H9 (cell line): ENCODE measurements at regions not wholly inside any gene's neighbourhood (a gene's known extent, or its start where the extent isn't known, plus 50 kb on each side); places are given as distances from the start of the nearest gene placed in this dataset.

ENCODE experiments used
- DNase-seq: peaks from one replicate; pipeline ENCODE4 v3.0.0-alpha.2; 2017
- H2AFZ ChIP-seq: one replicate; pipeline ENCODE4 v1.6.1; 2013; ENCODE audit warnings: mild to moderate bottlenecking, low read length, control low read depth, moderate library complexity
- H2AK5ac ChIP-seq: 2 replicates; pipeline ENCODE4 v1.6.1; 2013; ENCODE audit warnings: low read length, control low read depth, mixed read lengths; ENCODE audit not compliant: insufficient read length
- H2BK120ac ChIP-seq: one replicate; pipeline ENCODE4 v1.6.1; 2013; ENCODE audit warnings: low read depth, mild to moderate bottlenecking, low read length, control low read depth, inconsistent platforms; ENCODE audit not compliant: poor library complexity, severe bottlenecking
- H2BK12ac ChIP-seq: 2 replicates; pipeline ENCODE4 v1.6.1; 2013; ENCODE audit warnings: low read length, control low read depth, mixed read lengths, low read depth; ENCODE audit not compliant: insufficient read length
- H2BK15ac ChIP-seq: 2 replicates; pipeline ENCODE4 v1.6.1; 2013; ENCODE audit warnings: low read depth, low read length, control low read depth
- H2BK20ac ChIP-seq: one replicate; pipeline ENCODE4 v1.6.1; 2013; ENCODE audit warnings: low read depth, mild to moderate bottlenecking, low read length, control low read depth, inconsistent platforms; ENCODE audit not compliant: poor library complexity, severe bottlenecking
- H2BK5ac ChIP-seq: 2 replicates; pipeline ENCODE4 v1.6.1; 2013; ENCODE audit warnings: low read length, control low read depth, mixed read lengths; ENCODE audit not compliant: insufficient read length
- H3K14ac ChIP-seq: 2 replicates; pipeline ENCODE4 v1.6.1; 2013; ENCODE audit warnings: low read length, control low read depth; ENCODE audit not compliant: insufficient read depth
- H3K18ac ChIP-seq: 2 replicates; pipeline ENCODE4 v1.6.1; 2013; ENCODE audit warnings: low read depth, mild to moderate bottlenecking, mixed read lengths, low read length, control low read depth; ENCODE audit not compliant: insufficient read length
- H3K23ac ChIP-seq: 2 replicates; pipeline ENCODE4 v1.6.1; 2013; ENCODE audit warnings: low read length, control low read depth, mixed read lengths, low read depth; ENCODE audit not compliant: insufficient read length
- H3K23me2 ChIP-seq: 2 replicates; pipeline ENCODE4 v1.6.1; 2013; ENCODE audit warnings: low read depth, mild to moderate bottlenecking, mixed read lengths, low read length, control low read depth; ENCODE audit not compliant: insufficient read length, poor library complexity, severe bottlenecking
- H3K27ac ChIP-seq: 2 replicates; pipeline ENCODE4 v1.5.1; 2013; ENCODE audit warnings: low read length, control low read depth, mixed read lengths, low read depth; ENCODE audit not compliant: insufficient read length
- H3K27me3 ChIP-seq: 2 replicates; pipeline ENCODE4 v1.6.1; 2013; ENCODE audit warnings: low read length, control low read depth, inconsistent platforms; ENCODE audit not compliant: insufficient read depth
- H3K4ac ChIP-seq: 2 replicates; pipeline ENCODE4 v1.6.1; 2013; ENCODE audit warnings: low read depth, mild to moderate bottlenecking, control low read depth, inconsistent platforms, low read length, moderate library complexity
- H3K4me1 ChIP-seq: 2 replicates; pipeline ENCODE4 v1.6.1; 2013; ENCODE audit warnings: low read length, control low read depth, inconsistent platforms; ENCODE audit not compliant: insufficient read depth
- H3K4me2 ChIP-seq: 2 replicates; pipeline ENCODE4 v1.6.1; 2013; ENCODE audit warnings: low read length, control low read depth, mixed read lengths; ENCODE audit not compliant: insufficient read length, insufficient read depth
- H3K56ac ChIP-seq: 2 replicates; pipeline ENCODE4 v1.6.1; 2013; ENCODE audit warnings: low read depth, mild to moderate bottlenecking, mixed read lengths, low read length, control low read depth; ENCODE audit not compliant: insufficient read length
- H3K79me1 ChIP-seq: 2 replicates; pipeline ENCODE4 v1.6.1; 2013; ENCODE audit warnings: low read depth, mild to moderate bottlenecking, moderate library complexity, low read length, control low read depth, inconsistent platforms; ENCODE audit not compliant: insufficient read depth, poor library complexity, severe bottlenecking
- H3K79me2 ChIP-seq: 2 replicates; pipeline ENCODE4 v1.6.1; 2013; ENCODE audit warnings: low read length, control low read depth, inconsistent platforms; ENCODE audit not compliant: insufficient read depth
- H3K9ac ChIP-seq: 2 replicates; pipeline ENCODE4 v1.6.1; 2013; ENCODE audit warnings: low read length, control low read depth, mixed read lengths; ENCODE audit not compliant: insufficient read length; ENCODE audit errors: extremely low read depth
- H3K9me3 ChIP-seq: one replicate; pipeline ENCODE4 v1.6.1; 2013; ENCODE audit warnings: low read depth, low read length, inconsistent platforms; ENCODE audit not compliant: control insufficient read depth
- H3T11ph ChIP-seq: one replicate; pipeline ENCODE4 v1.6.1; 2013; ENCODE audit warnings: mild to moderate bottlenecking, low read length, control low read depth, inconsistent platforms
- H4K20me1 ChIP-seq: one replicate; pipeline ENCODE4 v1.6.1; 2013; ENCODE audit not compliant: control insufficient read depth, insufficient read length, insufficient read depth
- H4K5ac ChIP-seq: 2 replicates; pipeline ENCODE4 v1.6.1; 2013; ENCODE audit warnings: low read depth, mild to moderate bottlenecking, mixed read lengths, low read length, control low read depth; ENCODE audit not compliant: insufficient read length
- H4K8ac ChIP-seq: replicated peaks from 2 replicates; pipeline ENCODE4 v1.6.1; 2013; ENCODE audit warnings: low read length, control low read depth, mixed read lengths, low read depth; ENCODE audit not compliant: insufficient read length
- H4K91ac ChIP-seq: 2 replicates; pipeline ENCODE4 v1.6.1; 2013; ENCODE audit warnings: low read depth, mild to moderate bottlenecking, moderate library complexity, mixed read lengths, low read length, control low read depth; ENCODE audit not compliant: insufficient read length
- H3K27ac Mint-ChIP-seq, 3 experiments: 2 replicates in 2 of 3; 3 replicates in 1 of 3; pipeline ENCODE4 v1.8.0; 2020 to 2021; ENCODE audit warnings: mixed read lengths in 3 of 3, mild to moderate bottlenecking in 1 of 3, moderate library complexity in 1 of 3
- H3K27me3 Mint-ChIP-seq: 2 replicates; pipeline ENCODE4 v1.8.0; 2021; ENCODE audit warnings: low read depth, mild to moderate bottlenecking, moderate library complexity, mixed read lengths
- H3K36me3 Mint-ChIP-seq, 3 experiments: 2 replicates in 2 of 3; 3 replicates in 1 of 3; pipeline ENCODE4 v1.8.0; 2020 to 2021; ENCODE audit warnings: low read depth in 3 of 3, mixed read lengths in 3 of 3; ENCODE audit not compliant: insufficient read depth in 1 of 3
- H3K4me1 Mint-ChIP-seq, 2 experiments: 2 replicates each; pipeline ENCODE4 v1.8.0; 2020; ENCODE audit warnings: mixed read lengths in 2 of 2
- H3K4me3 Mint-ChIP-seq, 2 experiments: 2 replicates in 1 of 2; 3 replicates in 1 of 2; pipeline ENCODE4 v1.8.0; 2020 to 2021; ENCODE audit warnings: mild to moderate bottlenecking in 2 of 2, mixed read lengths in 2 of 2, moderate library complexity in 1 of 2
- H3K9me3 Mint-ChIP-seq, 2 experiments: 2 replicates in 1 of 2; 3 replicates in 1 of 2; pipeline ENCODE4 v1.8.0; 2020; ENCODE audit warnings: mild to moderate bottlenecking in 2 of 2, mixed read lengths in 2 of 2, moderate library complexity in 1 of 2
- WGBS: extraction: QIAGEN DNeasy Blood & Tissue Kit; methylation state at CpG from one replicate; pipeline ENCODE4 v1.1.7; 2013; ENCODE audit warnings: missing lambda C conversion rate, low lambda C conversion rate, mixed read lengths; ENCODE audit not compliant: insufficient read length; ENCODE audit errors: extremely low coverage; 5-methylcytosine and 5-hydroxymethylcytosine counted together
- TF ChIP-seq, protein P1 (sequence below): fragments of 200-600 bp; sonication (generic); conservative IDR thresholded peaks from 3 replicates; pipeline ENCODE4 v1.8.0; 2021; ENCODE audit warnings: antibody characterized with exemption, mild to moderate bottlenecking

DNA sequence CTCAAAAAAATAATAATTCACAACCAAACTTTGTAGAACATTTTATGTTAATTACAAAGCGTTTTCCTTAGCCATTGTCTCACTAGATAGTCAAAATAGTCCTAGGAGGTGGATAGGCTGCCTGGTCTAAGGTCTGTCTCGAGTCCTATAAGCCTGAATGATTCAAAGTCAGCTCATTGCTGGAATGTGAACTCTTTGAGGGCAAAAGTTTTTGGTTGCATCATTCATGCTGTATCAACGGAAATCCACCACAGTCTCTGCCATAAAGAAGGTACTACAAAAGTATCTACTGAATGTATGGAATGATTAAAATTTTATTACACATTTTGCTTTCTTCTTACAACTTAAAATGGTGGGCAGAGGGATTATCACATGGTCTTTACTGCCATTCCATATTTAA is 387.3 kb upstream of the RARB start:
- no peak overlapping the region for H3K9ac ChIP-seq
- H2BK120ac ChIP-seq, result no peak overlapping the region
- no peak overlapping the region for H2BK15ac ChIP-seq
- TF ChIP-seq, protein P1, sequence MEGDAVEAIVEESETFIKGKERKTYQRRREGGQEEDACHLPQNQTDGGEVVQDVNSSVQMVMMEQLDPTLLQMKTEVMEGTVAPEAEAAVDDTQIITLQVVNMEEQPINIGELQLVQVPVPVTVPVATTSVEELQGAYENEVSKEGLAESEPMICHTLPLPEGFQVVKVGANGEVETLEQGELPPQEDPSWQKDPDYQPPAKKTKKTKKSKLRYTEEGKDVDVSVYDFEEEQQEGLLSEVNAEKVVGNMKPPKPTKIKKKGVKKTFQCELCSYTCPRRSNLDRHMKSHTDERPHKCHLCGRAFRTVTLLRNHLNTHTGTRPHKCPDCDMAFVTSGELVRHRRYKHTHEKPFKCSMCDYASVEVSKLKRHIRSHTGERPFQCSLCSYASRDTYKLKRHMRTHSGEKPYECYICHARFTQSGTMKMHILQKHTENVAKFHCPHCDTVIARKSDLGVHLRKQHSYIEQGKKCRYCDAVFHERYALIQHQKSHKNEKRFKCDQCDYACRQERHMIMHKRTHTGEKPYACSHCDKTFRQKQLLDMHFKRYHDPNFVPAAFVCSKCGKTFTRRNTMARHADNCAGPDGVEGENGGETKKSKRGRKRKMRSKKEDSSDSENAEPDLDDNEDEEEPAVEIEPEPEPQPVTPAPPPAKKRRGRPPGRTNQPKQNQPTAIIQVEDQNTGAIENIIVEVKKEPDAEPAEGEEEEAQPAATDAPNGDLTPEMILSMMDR, result no peak
- no peaks in the 10 kb centered on the region for H3K23me2 ChIP-seq
- Mint-ChIP-seq H3K9me3 (no peaks in the 10 kb centered on the region), H3K27ac (no peak overlapping the region), H3K36me3 (no peaks in the 10 kb centered on the region), H3K4me1 (peaks cover 7 to 8% of the 10 kb centered on the region in 2 experiments), H3K4me3 (no peak overlapping the region), H3K27me3 (peaks cover 2% of the 10 kb centered on the region; the same call in 1 of the 2 replicates)
- no peaks in the 10 kb centered on the region for H3K9me3 ChIP-seq
- no peak overlapping the region for H2AFZ ChIP-seq
- no peak overlapping the region for H2BK5ac ChIP-seq
- H3K4me2 ChIP-seq, result no peak overlapping the region
- no peak overlapping the region for H3T11ph ChIP-seq
- whole genome bisulfite sequencing, result no CpG with 5 or more reads among the region's 3 CpGs
- no peak overlapping the region for H3K14ac ChIP-seq
- H4K91ac ChIP-seq, result no peak overlapping the region
- no peaks in the 10 kb centered on the region for H3K4me1 ChIP-seq
- H3K79me2 ChIP-seq, result no peaks in the 10 kb centered on the region
- H4K20me1 ChIP-seq, result no peaks in the 10 kb centered on the region
- H2BK20ac ChIP-seq, result no peak overlapping the region
- no peaks in the 10 kb centered on the region for H3K27me3 ChIP-seq
- H2BK12ac ChIP-seq, result no peak overlapping the region
- no peak overlapping the region for H3K23ac ChIP-seq
- no peak overlapping the region for H3K4ac ChIP-seq
- H4K5ac ChIP-seq, result no peak overlapping the region
- no peak overlapping the region for H2AK5ac ChIP-seq
- H3K18ac ChIP-seq, result no peak overlapping the region
- no peak overlapping the region for H4K8ac ChIP-seq
- no peak for DNase-seq
- H3K56ac ChIP-seq, result no peak overlapping the region
- H3K79me1 ChIP-seq, result no peaks in the 10 kb centered on the region
- H3K27ac ChIP-seq, result no peak overlapping the region
